Retinal pigment epithelial cell (primary cell): ENCODE measurements at regions not wholly inside any gene's neighbourhood (a gene's known extent, or its start where the extent isn't known, plus 50 kb on each side); places are given as distances from the start of the nearest gene placed in this dataset.

Experiments
- DNase-seq: peaks from one replicate; pipeline ENCODE4 v3.0.0-alpha.2; 2010; ENCODE audit warnings: low read depth
- H3K4me3 ChIP-seq: 2 replicates; pipeline ENCODE4 v1.5.1; 2011; ENCODE audit warnings: mild to moderate bottlenecking, low read length, control low read depth, moderate library complexity
- TF ChIP-seq, protein P1 (sequence below): conservative IDR thresholded peaks from 2 replicates; pipeline ENCODE4 v1.5.1; 2011; ENCODE audit warnings: low read depth, low read length, control low read depth, inconsistent platforms

DNA sequence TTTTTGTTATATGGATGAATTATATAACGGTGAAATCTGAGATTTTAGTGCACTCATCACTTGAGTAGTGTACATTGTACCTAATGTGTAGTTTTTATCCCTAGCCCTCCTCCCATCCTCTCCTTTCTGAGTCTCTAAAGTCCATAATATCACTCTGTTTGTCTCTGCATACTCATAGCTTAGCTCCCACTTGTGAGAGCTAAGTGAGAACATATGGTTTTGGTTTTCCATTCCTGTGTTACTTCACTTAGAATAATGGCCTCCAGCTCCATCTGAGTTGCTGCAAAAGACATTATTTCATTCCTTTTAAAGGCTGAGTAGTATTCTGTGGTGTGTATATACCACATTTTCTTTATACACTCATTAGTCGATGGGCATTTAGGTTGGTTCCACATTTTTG is 94.0 kb downstream of the SLC10A2 start:
- TF ChIP-seq, protein P1, sequence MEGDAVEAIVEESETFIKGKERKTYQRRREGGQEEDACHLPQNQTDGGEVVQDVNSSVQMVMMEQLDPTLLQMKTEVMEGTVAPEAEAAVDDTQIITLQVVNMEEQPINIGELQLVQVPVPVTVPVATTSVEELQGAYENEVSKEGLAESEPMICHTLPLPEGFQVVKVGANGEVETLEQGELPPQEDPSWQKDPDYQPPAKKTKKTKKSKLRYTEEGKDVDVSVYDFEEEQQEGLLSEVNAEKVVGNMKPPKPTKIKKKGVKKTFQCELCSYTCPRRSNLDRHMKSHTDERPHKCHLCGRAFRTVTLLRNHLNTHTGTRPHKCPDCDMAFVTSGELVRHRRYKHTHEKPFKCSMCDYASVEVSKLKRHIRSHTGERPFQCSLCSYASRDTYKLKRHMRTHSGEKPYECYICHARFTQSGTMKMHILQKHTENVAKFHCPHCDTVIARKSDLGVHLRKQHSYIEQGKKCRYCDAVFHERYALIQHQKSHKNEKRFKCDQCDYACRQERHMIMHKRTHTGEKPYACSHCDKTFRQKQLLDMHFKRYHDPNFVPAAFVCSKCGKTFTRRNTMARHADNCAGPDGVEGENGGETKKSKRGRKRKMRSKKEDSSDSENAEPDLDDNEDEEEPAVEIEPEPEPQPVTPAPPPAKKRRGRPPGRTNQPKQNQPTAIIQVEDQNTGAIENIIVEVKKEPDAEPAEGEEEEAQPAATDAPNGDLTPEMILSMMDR, result no peak

DNA sequence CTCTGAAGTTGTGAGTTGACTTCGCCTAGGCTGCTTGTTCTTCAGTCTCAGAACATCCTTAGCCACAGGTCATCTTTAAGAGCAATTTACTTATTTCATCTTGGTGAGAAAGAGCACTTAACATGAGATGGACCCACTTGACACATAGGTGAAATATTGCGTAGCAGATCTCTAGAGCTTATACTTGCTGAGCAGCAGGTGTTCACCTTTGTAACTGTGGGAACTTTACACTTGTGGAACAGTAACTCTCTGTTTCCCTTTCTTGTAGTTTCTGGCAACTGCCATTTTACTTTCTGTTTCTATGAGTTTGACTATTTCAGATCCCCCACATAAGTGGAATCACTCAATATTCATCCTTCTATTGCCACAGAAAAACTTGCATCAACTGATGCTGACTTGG is 95.7 kb downstream of the SLC10A2 start:
- TF ChIP-seq, protein P1, result no peak
- DNase-seq, result no peak
- no peak overlapping the region for H3K4me3 ChIP-seq

More for the DNA sequence above, 94.0 kb downstream of the SLC10A2 start:
- DNase-seq, result no peak
- no peak overlapping the region for H3K4me3 ChIP-seq

DNA sequence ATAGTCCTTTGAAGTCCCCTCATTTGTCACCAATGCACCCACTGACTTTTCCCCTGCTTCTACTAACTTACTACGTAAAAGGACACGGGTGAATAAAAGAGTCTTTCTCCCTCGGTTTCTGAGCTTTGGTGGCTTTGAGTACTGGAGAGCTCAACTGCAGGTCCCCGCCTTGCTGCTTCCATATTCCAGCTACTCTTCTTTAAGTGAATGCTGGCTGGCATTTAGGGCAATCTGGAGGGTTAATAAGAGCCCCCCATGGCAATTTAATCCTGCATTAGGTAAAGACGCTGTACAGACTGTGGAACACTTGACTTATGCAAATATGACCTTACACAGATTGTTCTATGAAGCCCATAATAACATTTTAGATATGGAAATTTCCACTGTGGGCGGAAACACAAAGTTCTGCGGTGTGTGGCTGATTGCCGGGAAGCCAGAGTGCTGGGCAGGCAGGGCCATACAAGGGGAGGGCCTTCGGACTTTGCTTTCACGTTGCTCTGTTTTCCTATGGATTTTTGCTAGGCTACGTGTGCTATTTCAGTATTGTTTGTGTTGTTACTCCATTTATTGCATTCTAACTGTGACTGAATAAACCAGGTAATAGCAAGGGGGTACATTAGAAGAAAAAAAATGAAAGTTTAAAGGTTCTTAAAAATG is 97.5 kb downstream of the SLC10A2 start:
- TF ChIP-seq, protein P1, result no peak
- DNase-seq, result no peak
- H3K4me3 ChIP-seq, result no peak overlapping the region

DNA sequence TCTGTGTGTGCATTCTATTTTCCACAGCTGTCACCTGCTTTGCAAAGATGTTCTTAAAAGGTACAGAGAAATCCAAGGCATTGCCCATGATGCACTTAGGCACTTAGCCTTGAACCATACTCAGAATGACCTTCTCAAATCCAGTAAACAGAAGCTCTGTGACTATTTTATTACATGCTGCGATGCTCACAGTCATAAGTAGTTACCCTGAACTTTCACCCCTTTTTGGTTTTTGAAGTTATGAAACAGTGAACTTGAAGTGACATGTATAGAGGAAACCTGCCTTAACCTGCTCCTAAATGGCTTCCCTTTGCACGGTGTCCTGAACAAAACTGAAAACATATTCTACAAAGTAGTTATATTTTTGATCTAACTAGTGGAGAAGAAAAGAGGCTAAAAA is 100.4 kb downstream of the SLC10A2 start:
- H3K4me3 ChIP-seq, result no peak overlapping the region
- TF ChIP-seq, protein P1, result no peak
- DNase-seq, result no peak

DNA sequence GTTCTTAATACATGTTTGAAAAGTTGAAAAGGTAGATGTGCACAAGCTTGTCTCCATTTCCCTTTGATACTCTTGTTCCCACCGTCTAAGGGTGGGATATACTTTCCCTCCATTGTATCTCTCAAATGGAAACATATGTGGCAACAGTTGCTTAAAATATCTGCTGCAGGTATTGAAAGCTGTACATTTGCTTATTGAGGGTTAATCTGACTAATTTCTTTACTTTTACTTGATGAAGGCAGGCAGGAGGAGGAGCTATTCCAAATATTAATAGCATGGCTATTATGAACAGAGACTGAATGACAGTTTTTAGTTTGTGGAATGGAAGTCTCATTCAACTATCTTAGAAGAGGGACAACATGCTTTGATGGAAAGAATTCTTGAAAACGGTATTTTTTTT is 103.8 kb downstream of the SLC10A2 start:
- H3K4me3 ChIP-seq, result no peak overlapping the region
- DNase-seq, result no peak
- TF ChIP-seq, protein P1, result no peak

DNA sequence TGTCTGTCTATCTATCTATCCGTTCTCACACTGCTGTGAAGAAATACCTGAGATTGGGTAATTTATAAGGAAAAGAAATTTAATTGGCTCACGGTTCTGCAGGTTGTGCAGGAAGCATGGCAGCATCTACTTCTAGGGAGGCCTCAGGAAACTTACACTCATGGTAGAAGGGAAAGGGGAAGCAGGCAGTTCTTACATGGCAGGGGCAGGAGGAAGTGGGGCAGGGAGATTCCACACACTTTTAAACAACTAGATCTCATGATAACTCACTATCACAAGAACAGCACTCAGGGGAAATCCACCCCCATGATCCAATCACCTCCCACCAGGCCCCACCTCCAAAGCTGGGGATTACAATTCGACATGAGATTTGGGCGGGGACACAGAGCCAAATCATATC is 105.3 kb downstream of the SLC10A2 start:
- H3K4me3 ChIP-seq, result no peak overlapping the region
- no peak for DNase-seq
- TF ChIP-seq, protein P1, result no peak

DNA sequence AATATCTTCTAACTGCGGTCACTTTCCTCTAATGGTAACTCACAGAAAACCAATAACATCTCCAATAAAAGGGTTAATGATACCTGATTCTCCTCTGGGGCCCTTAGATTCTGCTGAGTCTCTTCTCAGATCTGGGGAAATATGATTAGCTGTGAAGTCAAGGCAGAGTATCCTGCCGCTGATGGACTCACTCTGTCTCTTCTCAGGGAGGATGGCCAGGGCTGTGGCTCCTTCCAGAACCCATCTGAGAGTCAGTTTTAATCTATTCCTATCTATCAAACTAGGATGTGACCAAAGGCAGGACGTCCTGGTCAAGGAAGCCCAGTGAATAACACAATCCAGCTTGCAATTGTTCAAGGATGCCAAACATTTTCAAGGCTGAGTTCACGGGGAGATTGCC is 109.8 kb downstream of the SLC10A2 start:
- H3K4me3 ChIP-seq, result no peak overlapping the region
- TF ChIP-seq, protein P1, result no peak
- DNase-seq, result no peak
